ENCODE measurements at regions not wholly inside any gene's neighbourhood (a gene's known extent, or its start where the extent isn't known, plus 50 kb on each side); places are given as distances from the start of the nearest gene placed in this dataset.

DNA sequence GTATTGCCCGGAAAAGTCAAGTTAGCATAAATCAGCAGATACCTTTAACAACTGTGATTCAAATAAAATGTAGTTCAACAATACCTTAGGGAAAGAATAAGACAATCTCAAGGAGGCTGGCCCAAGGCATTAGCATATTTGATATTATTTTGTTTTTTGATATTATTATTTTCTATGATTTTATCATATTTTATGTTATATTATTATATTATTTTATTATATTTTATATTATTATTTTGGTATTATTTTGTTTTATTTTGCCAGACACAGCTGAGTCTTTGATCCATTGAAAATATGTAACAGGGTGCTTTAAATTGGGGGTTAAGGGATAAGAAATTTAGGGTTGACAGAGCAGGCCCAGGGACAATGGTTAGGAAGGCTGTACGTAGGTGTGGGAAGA, 607.9 kb upstream of the USP15 start:
- Mint-ChIP-seq H3K36me3 (ENCODE audit: low read depth) (no peaks in the 10 kb centered on the region), H3K27me3 (ENCODE audit: low read depth, poor library complexity) (peaks cover 5% of the 10 kb centered on the region), H3K27ac (no peak overlapping the region), H3K9me3 (no peaks in the 10 kb centered on the region), H3K4me3 (no peak overlapping the region), H3K4me1 (peaks cover under 1% of the 10 kb centered on the region)
- DNase-seq, result no peak
- TF ChIP-seq, protein P1, sequence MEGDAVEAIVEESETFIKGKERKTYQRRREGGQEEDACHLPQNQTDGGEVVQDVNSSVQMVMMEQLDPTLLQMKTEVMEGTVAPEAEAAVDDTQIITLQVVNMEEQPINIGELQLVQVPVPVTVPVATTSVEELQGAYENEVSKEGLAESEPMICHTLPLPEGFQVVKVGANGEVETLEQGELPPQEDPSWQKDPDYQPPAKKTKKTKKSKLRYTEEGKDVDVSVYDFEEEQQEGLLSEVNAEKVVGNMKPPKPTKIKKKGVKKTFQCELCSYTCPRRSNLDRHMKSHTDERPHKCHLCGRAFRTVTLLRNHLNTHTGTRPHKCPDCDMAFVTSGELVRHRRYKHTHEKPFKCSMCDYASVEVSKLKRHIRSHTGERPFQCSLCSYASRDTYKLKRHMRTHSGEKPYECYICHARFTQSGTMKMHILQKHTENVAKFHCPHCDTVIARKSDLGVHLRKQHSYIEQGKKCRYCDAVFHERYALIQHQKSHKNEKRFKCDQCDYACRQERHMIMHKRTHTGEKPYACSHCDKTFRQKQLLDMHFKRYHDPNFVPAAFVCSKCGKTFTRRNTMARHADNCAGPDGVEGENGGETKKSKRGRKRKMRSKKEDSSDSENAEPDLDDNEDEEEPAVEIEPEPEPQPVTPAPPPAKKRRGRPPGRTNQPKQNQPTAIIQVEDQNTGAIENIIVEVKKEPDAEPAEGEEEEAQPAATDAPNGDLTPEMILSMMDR (IDR thresholded peaks at IDR 0.05), result no peak

DNA sequence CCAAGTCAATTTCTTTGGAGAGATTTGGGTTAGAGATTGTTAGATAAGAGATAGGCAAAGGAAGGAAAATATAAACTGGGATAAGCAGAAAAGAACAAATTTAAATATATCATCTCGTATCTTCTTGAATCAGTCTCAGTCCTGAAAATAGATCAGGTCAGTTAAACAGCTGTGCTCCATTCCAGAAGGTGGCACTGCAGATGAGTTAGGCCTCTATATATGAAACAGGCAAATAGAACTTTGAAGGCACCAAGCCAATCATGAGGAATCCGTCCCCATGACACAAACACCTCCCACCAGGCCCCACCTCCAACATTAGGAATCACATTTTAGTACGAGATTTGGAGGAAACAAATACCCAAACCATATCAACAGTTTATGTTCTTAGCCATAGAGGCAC, 605.5 kb upstream of the USP15 start:
- no peak for DNase-seq
- Mint-ChIP-seq H3K4me1 (no peaks in the 10 kb centered on the region), H3K36me3 (ENCODE audit: low read depth) (no peaks in the 10 kb centered on the region), H3K27me3 (ENCODE audit: low read depth, poor library complexity) (no peaks in the 10 kb centered on the region), H3K27ac (no peak overlapping the region), H3K4me3 (no peak overlapping the region), H3K9me3 (no peaks in the 10 kb centered on the region)
- TF ChIP-seq, protein P1 (IDR thresholded peaks at IDR 0.05), result no peak

DNA sequence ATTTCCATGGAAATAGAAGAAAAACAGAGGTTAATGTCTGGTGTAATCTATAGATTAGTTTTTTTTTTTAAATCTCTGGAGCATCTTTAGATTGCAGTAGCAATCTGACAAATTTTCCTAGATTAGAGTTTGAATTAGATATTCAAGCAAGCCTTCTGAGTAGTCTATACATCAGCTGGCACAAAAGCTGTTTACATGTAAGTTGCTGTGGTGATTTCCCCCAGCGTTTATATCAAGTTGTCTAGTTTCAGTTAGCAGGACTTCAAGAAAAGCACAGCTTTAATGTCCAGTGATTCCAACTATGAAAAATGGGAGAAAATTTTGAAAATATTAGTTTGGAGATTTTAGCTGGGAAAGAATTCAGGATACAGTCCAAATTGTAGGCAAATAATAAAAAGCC, 605.0 kb upstream of the USP15 start:
- no peak for DNase-seq
- Mint-ChIP-seq H3K27me3 (ENCODE audit: low read depth, poor library complexity) (no peaks in the 10 kb centered on the region), H3K36me3 (ENCODE audit: low read depth) (no peaks in the 10 kb centered on the region), H3K27ac (no peak overlapping the region), H3K4me3 (no peak overlapping the region), H3K9me3 (no peaks in the 10 kb centered on the region), H3K4me1 (no peaks in the 10 kb centered on the region)
- TF ChIP-seq, protein P1 (IDR thresholded peaks at IDR 0.05), result no peak

DNA sequence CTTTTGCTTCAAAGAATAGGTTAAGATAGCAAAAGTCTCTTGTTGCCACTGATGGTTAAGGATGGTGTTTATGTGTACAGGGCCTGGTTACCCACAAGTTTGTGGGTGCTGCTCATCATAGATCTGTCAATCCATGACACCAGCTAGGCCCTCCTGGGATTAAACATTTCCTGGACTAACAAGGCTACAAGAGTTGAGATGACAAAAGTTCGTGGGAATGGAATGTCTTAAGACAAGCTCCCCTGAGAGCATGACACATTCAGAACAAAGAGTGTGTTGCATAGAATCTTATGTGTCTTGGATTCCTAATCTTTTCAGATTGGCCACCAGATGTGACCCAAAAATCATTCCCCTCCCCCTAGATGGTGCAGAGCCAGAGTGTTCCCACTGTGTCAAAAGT, 592.5 kb upstream of the USP15 start:
- TF ChIP-seq, protein P1 (IDR thresholded peaks at IDR 0.05), result no peak
- no peak overlapping the region for H3K4me3 Mint-ChIP-seq
- no peaks in the 10 kb centered on the region for H3K27me3 Mint-ChIP-seq (ENCODE audit: low read depth, poor library complexity)
- no peak for DNase-seq
- peaks cover 27% of the 10 kb centered on the region for H3K9me3 Mint-ChIP-seq
- H3K36me3 Mint-ChIP-seq (ENCODE audit: low read depth), result peaks cover 7% of the 10 kb centered on the region
- H3K4me1 Mint-ChIP-seq, result no peaks in the 10 kb centered on the region
- no peak overlapping the region for H3K27ac Mint-ChIP-seq

DNA sequence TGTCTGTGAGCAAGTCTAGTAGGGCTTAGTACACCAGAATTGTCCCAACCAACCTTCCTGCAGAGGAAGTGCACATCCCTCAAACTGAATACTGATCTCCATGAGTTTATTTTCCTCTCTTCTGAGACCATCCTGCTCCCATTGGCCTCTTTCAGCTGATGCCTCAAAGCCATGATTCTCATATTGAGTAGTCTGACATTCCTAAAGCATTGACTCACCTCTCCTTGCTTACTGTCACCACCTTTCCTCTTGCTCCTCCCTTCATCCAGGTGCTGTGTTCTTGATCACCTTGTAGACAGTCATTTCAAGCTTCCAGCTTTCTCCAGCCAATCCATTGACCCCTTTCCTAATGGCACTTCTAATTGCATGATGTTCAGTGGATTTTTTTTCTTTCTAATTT, 583.7 kb upstream of the USP15 start:
- peaks cover 7% of the 10 kb centered on the region for H3K9me3 Mint-ChIP-seq
- no peak overlapping the region for H3K4me3 Mint-ChIP-seq
- no peak overlapping the region for H3K27ac Mint-ChIP-seq
- no peak for DNase-seq
- H3K27me3 Mint-ChIP-seq (ENCODE audit: low read depth, poor library complexity), result no peaks in the 10 kb centered on the region
- TF ChIP-seq, protein P1 (IDR thresholded peaks at IDR 0.05), result no peak
- H3K36me3 Mint-ChIP-seq (ENCODE audit: low read depth), result peaks cover 3% of the 10 kb centered on the region
- H3K4me1 Mint-ChIP-seq, result no peaks in the 10 kb centered on the region

DNA sequence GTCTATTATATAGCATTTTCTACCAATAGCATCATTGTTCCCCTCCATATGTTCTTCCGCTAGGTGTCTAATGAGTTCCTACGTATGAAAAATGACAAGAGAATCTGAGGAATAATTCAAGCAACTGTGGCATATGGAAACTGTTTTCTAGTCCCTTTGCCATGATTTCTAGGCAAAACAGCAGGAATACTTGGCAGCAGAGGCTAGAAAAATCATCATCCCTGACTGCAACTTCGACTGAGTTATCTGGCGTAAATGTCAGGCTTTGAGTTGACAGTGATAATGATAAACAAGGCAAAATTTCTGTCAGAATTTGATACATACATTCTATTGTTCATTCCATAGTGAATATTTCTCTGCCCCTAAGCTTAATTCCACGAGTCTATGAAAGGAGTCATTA, 572.8 kb upstream of the USP15 start:
- Mint-ChIP-seq H3K27ac (no peak overlapping the region), H3K4me1 (no peaks in the 10 kb centered on the region), H3K4me3 (no peak overlapping the region), H3K27me3 (ENCODE audit: low read depth, poor library complexity) (no peaks in the 10 kb centered on the region), H3K36me3 (ENCODE audit: low read depth) (no peaks in the 10 kb centered on the region), H3K9me3 (no peaks in the 10 kb centered on the region)
- no peak for DNase-seq
- TF ChIP-seq, protein P1 (IDR thresholded peaks at IDR 0.05), result no peak

All from nephron progenitor cell (in vitro differentiated cells).